Endothelial cell of umbilical vein (primary cell): ENCODE measurements at regions not wholly inside any gene's neighbourhood (a gene's known extent, or its start where the extent isn't known, plus 50 kb on each side); places are given as distances from the start of the nearest gene placed in this dataset.

Experiments
- BruUV-seq: library from RNA; stranded (reverse); fragments of 400-500 nt; replicated peaks from 2 replicates; lab custom pipeline; 2021; lab: Mats Ljungman, UMichigan
- CTCF ChIA-PET: fragments of 300-600, 350-600 bp; sonication (Branson Sonifier 250); formaldehyde crosslinking; loops from one replicate; lab custom pipeline; 2021; ENCODE audit warnings: antibody characterized with exemption, inconsistent platforms; lab: Charles Lee
- POLR2A ChIA-PET: fragments of 300-600, 350-600 bp; sonication (Branson Sonifier 250); formaldehyde crosslinking; loops from one replicate; lab custom pipeline; 2021; ENCODE audit warnings: antibody characterized with exemption, inconsistent platforms; lab: Charles Lee
- DNase-seq: peaks from one replicate; pipeline ENCODE4 v3.0.0-alpha.2; 2011; ENCODE audit warnings: low read depth, low spot score
- FAIRE-seq: peaks from 2 replicates; lab custom pipeline; 2011; peaks lifted over from hg19 to GRCh38; lab: Jason Lieb, UNC
- H2AFZ ChIP-seq: 2 replicates; pipeline ENCODE4 v1.6.0; 2012; ENCODE audit warnings: low read depth, low read length, control low read depth, inconsistent platforms
- H3K27ac ChIP-seq: 2 replicates; pipeline ENCODE4 v1.5.1; 2011; ENCODE audit warnings: low read depth, mild to moderate bottlenecking, control low read depth, low read length, moderate library complexity; ENCODE audit not compliant: insufficient read depth
- H3K27me3 ChIP-seq, 2 experiments: 2 replicates each; pipeline versions ENCODE4 v1.6.0 to v1.6.1; 2011; ENCODE audit warnings: low read length in 2 of 2, mixed read lengths in 1 of 2; ENCODE audit not compliant: control insufficient read depth in 2 of 2, insufficient read depth in 2 of 2
- H3K36me3 ChIP-seq, 2 experiments: 2 replicates in 1 of 2; 3 replicates in 1 of 2; pipeline ENCODE4 v1.5.1; 2011; ENCODE audit warnings: low read length in 2 of 2, mild to moderate bottlenecking in 1 of 2, moderate library complexity in 1 of 2; ENCODE audit not compliant: control insufficient read depth in 2 of 2, insufficient read depth in 2 of 2; ENCODE audit errors: extremely low read depth in 1 of 2
- H3K4me1 ChIP-seq: 3 replicates; pipeline ENCODE4 v1.5.1; 2011; ENCODE audit warnings: mild to moderate bottlenecking, low read length; ENCODE audit not compliant: control insufficient read depth, insufficient read depth; ENCODE audit errors: extremely low read depth
- H3K4me2 ChIP-seq: 2 replicates; pipeline ENCODE4 v1.6.1; 2011; ENCODE audit warnings: low read length, control low read depth, mixed read lengths; ENCODE audit not compliant: insufficient read depth
- H3K4me3 ChIP-seq, 3 experiments: fragments of 200-600 bp in 1 of 3; sonication (generic), shearing (Covaris generic) in 1 of 3; replicated peaks in 1 of 3; 2 replicates each; pipeline ENCODE4 v1.5.1; 2011 to 2016; ENCODE audit warnings: control low read depth in 3 of 3, low read length in 3 of 3, mild to moderate bottlenecking in 2 of 3, inconsistent platforms in 1 of 3, low read depth in 1 of 3, moderate library complexity in 1 of 3; ENCODE audit not compliant: insufficient read depth in 1 of 3
- H3K79me2 ChIP-seq: 2 replicates; pipeline ENCODE4 v1.6.0; 2012; ENCODE audit warnings: low read length, inconsistent platforms; ENCODE audit not compliant: control insufficient read depth, insufficient read depth
- H3K9ac ChIP-seq: replicated peaks from 2 replicates; pipeline ENCODE3; 2011; ENCODE audit warnings: low read length, control low read depth; ENCODE audit not compliant: insufficient read depth; ENCODE audit errors: extremely low read depth
- H3K9me1 ChIP-seq: replicated peaks from 3 replicates; pipeline ENCODE4 v1.6.0; 2011; ENCODE audit warnings: mild to moderate bottlenecking, low read length; ENCODE audit not compliant: control insufficient read depth, insufficient read depth; ENCODE audit errors: extremely low read depth
- H3K9me3 ChIP-seq: replicated peaks from 2 replicates; pipeline ENCODE4 v1.5.1; 2012; ENCODE audit warnings: low read length, inconsistent platforms; ENCODE audit not compliant: control insufficient read depth, insufficient read depth
- H4K20me1 ChIP-seq: replicated peaks from 2 replicates; pipeline ENCODE3; 2011; ENCODE audit warnings: mild to moderate bottlenecking, low read length; ENCODE audit not compliant: control insufficient read depth, insufficient read depth; ENCODE audit errors: extremely low read depth
- CTCF ChIP-seq, 2 donors: IDR thresholded peaks; 1 replicate in 1 of 2; 2 replicates in 1 of 2; pipeline ENCODE4 v1.5.1; 2011; ENCODE audit warnings: low read length in 2 of 2, mild to moderate bottlenecking in 2 of 2, moderate library complexity in 2 of 2, control low read depth in 1 of 2, inconsistent platforms in 1 of 2, low read depth in 1 of 2; ENCODE audit not compliant: insufficient read depth in 1 of 2; ENCODE audit errors: extremely low read depth in 1 of 2
- EZH2 ChIP-seq: IDR thresholded peaks from 2 replicates; pipeline ENCODE4 v1.6.1; 2012; ENCODE audit warnings: borderline replicate concordance, low read depth, mild to moderate bottlenecking, moderate library complexity, low read length, inconsistent platforms; ENCODE audit not compliant: severe bottlenecking
- FOS ChIP-seq: IDR thresholded peaks from 2 replicates; pipeline ENCODE4 v1.6.1; 2011; ENCODE audit warnings: mild to moderate bottlenecking, low read length, moderate library complexity, borderline replicate concordance; ENCODE audit not compliant: insufficient read depth
- GATA2 ChIP-seq: IDR thresholded peaks from 2 replicates; pipeline ENCODE4 v1.7.0; 2011; ENCODE audit warnings: low read depth, mild to moderate bottlenecking, moderate library complexity, mixed read lengths, low read length; ENCODE audit not compliant: insufficient read length, insufficient read depth
- JUN ChIP-seq: IDR thresholded peaks from 2 replicates; pipeline ENCODE4 v1.6.1; 2011; ENCODE audit warnings: borderline replicate concordance, low read depth; ENCODE audit not compliant: insufficient read length, insufficient read depth
- MAX ChIP-seq: IDR thresholded peaks from 2 replicates; pipeline ENCODE4 v1.6.1; 2011; ENCODE audit not compliant: insufficient read depth, insufficient read length
- MYC ChIP-seq: IDR thresholded peaks from one replicate; pipeline ENCODE4 v1.6.1; 2011; ENCODE audit warnings: mild to moderate bottlenecking, low read depth, low read length
- POLR2A ChIP-seq: IDR thresholded peaks from 2 replicates; pipeline ENCODE4 v1.6.1; 2012; ENCODE audit warnings: low read depth, mild to moderate bottlenecking, control low read depth, low read length
- POLR2AphosphoS5 ChIP-seq: IDR thresholded peaks from 2 replicates; pipeline ENCODE4 v1.6.1; 2012; ENCODE audit warnings: low read depth, mild to moderate bottlenecking, control low read depth, low read length, moderate library complexity; ENCODE audit not compliant: insufficient read depth
- dilution Hi-C: fragments of 300-500 bp; cut with MboI; formaldehyde crosslinking; loops from one replicate; pipeline ENCODE4 v1.15.0; 2019; ENCODE audit warnings: low sequenced_read_pairs; ENCODE audit not compliant: extremely low pct_ligation_motif_present
- intact Hi-C: fragments of 100-400 bp; cut with micrococcal nuclease; formaldehyde crosslinking; loops from one replicate; pipeline ENCODE4 v1.10.0; 2022

GRCh38 chr5:68839019-68839552, 254.7 kb upstream of the SLC30A5 start:
- no peak overlapping the region for H3K4me2 ChIP-seq
- H3K9me1 ChIP-seq: peaks cover 2% of the 10 kb centered on the region
- ChIA-PET CTCF (no interaction called here), POLR2A (no interaction called here)
- dilution Hi-C loops: no loop called here
- no TSS peak for BruUV-seq
- no peaks in the 10 kb centered on the region for H3K36me3 ChIP-seq
- no peaks in the 10 kb centered on the region for H3K9me3 ChIP-seq
- H3K4me3 ChIP-seq: no peak overlapping the region
- no peaks in the 10 kb centered on the region for H3K79me2 ChIP-seq
- no peak for TF ChIP-seq GATA2
- TF ChIP-seq CTCF (IDR thresholded peaks at IDR 0.05; ENCODE audit: extremely low read depth in 1 of 2, insufficient read depth in 1 of 2, low read depth in 1 of 2, low read length in 2 of 2): no peak
- no peak for TF ChIP-seq JUN
- no peak for TF ChIP-seq POLR2A
- no peak for TF ChIP-seq MAX
- no peak for TF ChIP-seq POLR2AphosphoS5
- TF ChIP-seq FOS: no peak
- TF ChIP-seq EZH2: no peak
- TF ChIP-seq MYC: no peak
- no peaks in the 10 kb centered on the region for H3K4me1 ChIP-seq
- no peaks in the 10 kb centered on the region for H3K27me3 ChIP-seq
- no peak overlapping the region for H3K27ac ChIP-seq
- intact Hi-C loops: no loop called here
- FAIRE-seq: no peak
- no peak overlapping the region for H2AFZ ChIP-seq
- no peak overlapping the region for H3K9ac ChIP-seq
- DNase-seq: no peak
- H4K20me1 ChIP-seq: no peaks in the 10 kb centered on the region
